Head of caudate nucleus (tissue), 42 donors: ENCODE measurements at regions not wholly inside any gene's neighbourhood (a gene's known extent, or its start where the extent isn't known, plus 50 kb on each side); places are given as distances from the start of the nearest gene placed in this dataset.
A peak's percentile ranks its signal among the peaks of the same experiment; 100 is the strongest.
"Not testable (repeated sequence)": the region's sequence is repeated elsewhere in the genome, so short reads cannot be mapped to it uniquely, and the experiment has no call there.

ENCODE experiments used
- DNase-seq, 42 donors: peaks; one replicate each; pipeline versions ENCODE4 v3.0.0 to v3.0.0-alpha.2; 2020 to 2021; ENCODE audit warnings: mixed read lengths in 7 of 42
- intact Hi-C: fragments of 100-400 bp; cut with DNase I; formaldehyde crosslinking; loops from one replicate; pipeline ENCODE4 v1.15.0; 2022

- intact Hi-C loops = no loop called here
- no peak for DNase-seq
Observed at GRCh38 chr6:119447921-119448320, 98.4 kb upstream of the MAN1A1 start.

DNA sequence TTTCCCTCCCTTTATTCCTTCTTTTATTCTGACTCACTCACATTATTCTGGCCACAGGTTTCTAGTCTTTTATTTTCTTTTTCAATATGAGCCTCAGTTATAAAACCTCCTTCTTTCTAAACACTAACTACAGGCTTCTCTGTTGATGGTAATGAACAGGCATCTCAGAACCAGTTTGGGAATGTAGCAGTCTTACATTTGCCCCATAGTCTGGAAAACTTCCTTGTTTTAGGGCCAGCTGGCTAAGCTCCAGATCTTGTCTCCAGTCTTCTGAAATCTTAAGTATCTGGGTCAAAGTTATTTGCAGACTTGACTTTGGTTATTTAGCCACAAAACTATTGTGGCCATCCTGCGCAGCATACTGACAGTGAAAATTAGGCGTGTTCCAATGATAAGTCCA lies 97.0 kb upstream of the MAN1A1 start:
- DNase-seq = peak in 7 of 42 donors; percentile 14 to 49 (median 22)

DNA sequence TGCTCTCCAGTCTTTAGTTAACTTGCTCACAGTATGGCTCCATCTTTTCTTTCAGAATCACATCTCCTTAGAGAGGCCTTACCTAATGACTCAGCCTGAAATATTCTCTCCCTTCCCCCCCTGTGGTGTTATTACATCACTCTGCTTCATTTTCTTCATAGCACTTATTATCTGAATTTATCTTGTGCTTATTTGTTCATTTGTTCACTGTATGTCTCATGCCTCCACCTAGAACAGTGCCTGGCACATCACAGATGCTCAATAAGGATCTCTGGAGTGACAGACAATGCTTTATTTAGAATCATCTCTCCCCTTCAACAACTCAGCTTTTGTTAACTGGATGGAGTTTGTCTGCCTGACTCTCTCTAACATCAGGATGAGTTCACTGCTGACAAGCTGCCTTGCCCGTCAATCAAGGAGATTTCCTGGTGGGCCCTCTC lies 96.6 kb upstream of the MAN1A1 start:
- intact Hi-C loops = no loop called here
- peak in 7 of 42 donors; percentile 7 to 39 (median 29) for DNase-seq

More for the DNA sequence above, 97.0 kb upstream of the MAN1A1 start:
- intact Hi-C loops = no loop called here

DNA sequence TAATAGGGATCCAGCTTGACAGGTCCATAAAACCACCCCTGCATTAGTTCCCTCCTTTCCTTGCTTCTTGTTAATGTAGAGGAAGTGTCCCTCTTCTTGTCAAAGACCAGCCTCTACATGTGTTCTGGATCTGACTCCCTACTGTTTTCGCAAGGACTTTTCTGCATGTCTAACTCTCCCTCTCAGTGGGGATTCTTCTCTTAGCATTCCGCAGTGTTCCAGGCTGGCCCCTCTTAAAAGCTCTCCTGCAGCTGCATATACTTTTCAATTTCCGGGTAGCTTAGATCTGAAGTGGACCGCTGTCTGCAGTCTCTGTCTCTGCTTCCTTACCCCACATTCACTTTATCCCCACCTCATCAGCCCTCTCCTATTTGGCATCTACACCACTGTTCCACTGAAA lies 96.1 kb upstream of the MAN1A1 start:
- DNase-seq = no peak
- intact Hi-C loops = no loop called here

- intact Hi-C loops = no loop called here
- DNase-seq = no peak
Observed at GRCh38 chr6:119444642-119445557, 95.3 kb upstream of the MAN1A1 start.

DNA sequence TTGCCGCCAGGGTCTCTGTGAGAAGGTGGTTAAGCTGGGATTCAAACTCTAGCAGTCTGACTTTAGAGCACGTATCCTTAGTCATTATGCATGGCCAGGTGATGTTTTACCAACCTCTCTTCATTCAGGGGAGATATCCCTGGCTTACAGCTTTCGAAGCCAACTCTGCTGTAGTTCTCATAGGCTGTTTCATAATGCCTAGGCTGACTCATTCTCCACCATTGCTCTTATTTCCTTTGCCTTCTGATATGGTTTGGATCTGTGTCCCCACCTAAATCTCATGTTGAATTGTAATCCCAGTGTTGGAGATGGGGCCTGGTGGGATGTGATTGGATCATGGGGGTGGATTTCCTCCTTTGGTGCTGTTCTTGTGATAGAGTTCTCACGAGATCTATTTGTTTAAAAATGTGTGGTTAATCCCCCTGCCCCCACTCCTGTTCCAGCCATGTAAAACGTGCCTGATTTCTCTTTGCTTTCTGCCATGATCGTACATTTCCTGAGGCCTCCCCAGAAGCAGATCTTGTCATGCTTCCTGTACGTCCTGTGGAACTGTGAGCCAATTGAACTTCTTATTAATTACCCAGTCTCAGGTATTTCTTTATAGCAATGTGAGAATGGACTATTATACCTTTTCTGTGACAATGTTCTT lies 94.6 kb upstream of the MAN1A1 start:
- intact Hi-C loops = no loop called here
- no peak for DNase-seq

DNA sequence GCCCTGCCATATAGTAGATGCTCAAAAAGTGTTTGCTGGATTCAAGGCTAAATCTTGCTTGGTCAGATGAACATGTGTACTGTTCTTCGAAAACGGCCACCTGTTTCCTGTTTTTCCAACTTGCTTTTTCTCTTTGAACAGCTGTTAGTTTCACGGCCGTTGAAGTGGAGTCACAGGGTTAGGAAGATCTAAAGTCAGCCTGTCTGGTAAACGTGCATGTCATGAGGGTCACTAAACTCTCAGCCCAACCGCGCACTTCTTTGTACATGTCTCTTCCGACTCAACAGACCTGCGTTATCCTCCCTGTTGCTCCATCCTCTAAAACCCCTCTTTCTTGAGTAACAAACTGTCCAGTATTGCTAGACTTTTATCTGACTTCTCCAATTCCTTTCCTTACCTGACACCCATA lies 93.2 kb upstream of the MAN1A1 start:
- peak in 1 of 42 donors; percentile 7 for DNase-seq
- intact Hi-C loops = no loop called here

GRCh38 chr6:119440953-119441352 lies 91.4 kb upstream of the MAN1A1 start:
- intact Hi-C loops = no loop called here
- no peak for DNase-seq

GRCh38 chr6:119436583-119436982 lies 87.0 kb upstream of the MAN1A1 start:
- intact Hi-C loops = no loop called here
- DNase-seq = no peak

- intact Hi-C loops = no loop called here
- no peak for DNase-seq
Observed at GRCh38 chr6:119431799-119432198, 82.2 kb upstream of the MAN1A1 start.

- no peak for DNase-seq
- intact Hi-C loops = no loop called here
Observed at GRCh38 chr6:119430805-119431204, 81.2 kb upstream of the MAN1A1 start.

- DNase-seq = no peak
Observed at GRCh38 chr6:119428633-119429032, 79.1 kb upstream of the MAN1A1 start.

GRCh38 chr6:119426619-119427018 lies 77.1 kb upstream of the MAN1A1 start:
- no peak for DNase-seq
- intact Hi-C loops = no loop called here

More at GRCh38 chr6:119428633-119429032, 79.1 kb upstream of the MAN1A1 start:
- intact Hi-C loops = no loop called here

DNA sequence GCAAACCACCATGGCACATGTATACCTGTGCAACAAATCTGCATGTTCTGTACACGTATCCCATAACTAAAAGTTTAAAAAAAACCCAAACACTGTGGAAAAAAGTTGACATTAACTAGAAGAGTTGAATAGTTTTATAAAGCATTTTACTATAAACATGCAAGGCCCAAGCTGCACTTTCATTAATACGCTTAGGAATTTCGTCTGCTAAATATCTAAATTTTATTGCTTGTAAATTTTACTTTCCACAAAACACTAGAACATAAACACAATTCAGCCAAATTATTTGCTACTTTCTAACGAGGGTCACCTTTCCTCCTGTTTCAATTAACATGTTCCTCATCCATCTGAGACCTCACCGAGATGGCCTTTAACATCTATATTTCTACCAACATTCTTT lies 74.4 kb upstream of the MAN1A1 start:
- DNase-seq = no peak
- intact Hi-C loops = no loop called here

- intact Hi-C loops = not testable (repeated sequence)
Observed at GRCh38 chr6:119418084-119418483, 68.5 kb upstream of the MAN1A1 start.

DNA sequence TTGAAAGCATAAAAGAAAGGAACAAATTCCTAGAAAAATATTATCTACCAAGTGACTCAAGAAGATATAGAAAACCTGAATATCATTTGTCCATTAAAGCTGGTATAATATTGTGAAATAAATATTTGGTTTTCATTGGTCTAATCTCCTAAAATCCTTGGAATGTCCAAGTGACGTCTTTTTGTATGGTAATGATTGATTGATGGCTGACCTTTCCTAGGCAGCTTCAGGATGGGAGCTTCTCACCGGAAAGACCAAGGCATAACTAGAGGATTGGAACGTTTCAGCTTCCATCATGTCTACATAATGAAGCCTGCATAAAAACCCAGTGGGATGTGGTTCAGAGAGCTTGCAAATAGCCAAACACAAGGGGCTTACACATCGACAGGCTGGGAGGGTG lies 57.6 kb upstream of the MAN1A1 start:
- intact Hi-C loops = no loop called here

More at GRCh38 chr6:119418084-119418483, 68.5 kb upstream of the MAN1A1 start:
- not testable (repeated sequence) for DNase-seq

DNA sequence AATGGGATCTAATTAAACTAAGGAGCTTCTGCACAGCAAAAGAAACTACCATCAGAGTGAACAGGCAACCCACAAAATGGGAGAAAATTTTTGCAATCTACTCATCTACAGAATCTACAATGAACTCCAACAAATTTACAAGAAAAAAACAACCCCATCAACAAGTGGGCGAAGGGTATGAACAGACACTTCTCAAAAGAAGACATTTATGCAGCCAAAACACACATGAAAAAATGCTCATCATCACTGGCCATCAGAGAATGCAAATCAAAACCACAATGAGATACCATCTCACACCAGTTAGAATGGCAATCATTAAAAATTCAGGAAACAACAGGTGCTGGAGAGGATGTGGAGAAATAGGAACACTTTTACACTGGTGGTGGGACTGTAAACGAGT lies 55.6 kb upstream of the MAN1A1 start:
- intact Hi-C loops, DNase-seq: not testable (repeated sequence)

More for the DNA sequence above, 57.6 kb upstream of the MAN1A1 start:
- no peak for DNase-seq
